ENCODE measurements at regions not wholly inside any gene's neighbourhood (a gene's known extent, or its start where the extent isn't known, plus 50 kb on each side); places are given as distances from the start of the nearest gene placed in this dataset.

- TF ChIP-seq POLR2AphosphoS5 (IDR thresholded peaks at IDR 0.05; ENCODE audit: insufficient read depth, low read depth, low read length) = no peak
- TF ChIP-seq POLR2A (IDR thresholded peaks at IDR 0.05; ENCODE audit: low read depth, low read length) = no peak
- TF ChIP-seq CTCF (IDR thresholded peaks at IDR 0.05; ENCODE audit: extremely low read depth in 1 of 2, insufficient read depth in 1 of 2, low read depth in 1 of 2, low read length in 2 of 2) = no peak
- TF ChIP-seq FOS (IDR thresholded peaks at IDR 0.05; ENCODE audit: borderline replicate concordance, insufficient read depth, low read length) = no peak
- TF ChIP-seq MYC (IDR thresholded peaks at IDR 0.05; ENCODE audit: low read depth, low read length) = no peak
- TF ChIP-seq EZH2 (IDR thresholded peaks at IDR 0.05; ENCODE audit: borderline replicate concordance, low read depth, low read length, severe bottlenecking) = no peak
- TF ChIP-seq JUN (IDR thresholded peaks at IDR 0.05; ENCODE audit: borderline replicate concordance, insufficient read depth, insufficient read length, low read depth) = no peak
These were observed 158.0 kb upstream of the NPVF start for GRCh38 chr7:25386311-25386744.
